Neuronal stem cell (in vitro differentiated cells): ENCODE measurements at regions not wholly inside any gene's neighbourhood (a gene's known extent, or its start where the extent isn't known, plus 50 kb on each side); places are given as distances from the start of the nearest gene placed in this dataset.

Experiments used
- DNase-seq: peaks from one replicate; pipeline ENCODE4 v3.0.0-alpha.2; 2013; ENCODE audit warnings: low spot score
- H2AFZ ChIP-seq: one replicate; pipeline ENCODE4 v1.6.1; 2013; ENCODE audit warnings: mild to moderate bottlenecking, low read length, inconsistent platforms
- H2AK5ac ChIP-seq: 2 replicates; pipeline ENCODE4 v1.6.1; 2013; ENCODE audit warnings: low read depth, mild to moderate bottlenecking, inconsistent platforms, low read length, moderate library complexity, mixed read lengths
- H2BK120ac ChIP-seq: 2 replicates; pipeline ENCODE4 v1.6.1; 2013; ENCODE audit warnings: low read depth, mild to moderate bottlenecking, inconsistent platforms, low read length, moderate library complexity, mixed read lengths
- H2BK12ac ChIP-seq: one replicate; pipeline ENCODE4 v1.6.1; 2013; ENCODE audit warnings: low read length, inconsistent platforms
- H2BK15ac ChIP-seq: 2 replicates; pipeline ENCODE4 v1.6.1; 2013; ENCODE audit warnings: mild to moderate bottlenecking, low read length, inconsistent platforms, mixed read lengths
- H2BK5ac ChIP-seq: one replicate; pipeline ENCODE4 v1.6.1; 2013; ENCODE audit warnings: inconsistent platforms, mild to moderate bottlenecking, low read length, moderate library complexity
- H3K14ac ChIP-seq: one replicate; pipeline ENCODE4 v1.6.1; 2013; ENCODE audit warnings: low read length, inconsistent platforms
- H3K18ac ChIP-seq: 2 replicates; pipeline ENCODE4 v1.6.1; 2013; ENCODE audit warnings: low read length, inconsistent platforms
- H3K23ac ChIP-seq: 2 replicates; pipeline ENCODE4 v1.6.1; 2013; ENCODE audit warnings: low read depth, mild to moderate bottlenecking, mixed read lengths, low read length, inconsistent platforms; ENCODE audit not compliant: poor library complexity
- H3K27ac ChIP-seq: replicated peaks from 3 replicates; pipeline ENCODE4 v1.5.1; 2013; ENCODE audit warnings: low read length, inconsistent platforms
- H3K27me3 ChIP-seq, 3 experiments: 2 replicates each; pipeline ENCODE4 v1.6.1; 2013; ENCODE audit warnings: low read length in 3 of 3, mild to moderate bottlenecking in 2 of 3, inconsistent platforms in 1 of 3, low read depth in 1 of 3, mixed read lengths in 1 of 3, moderate library complexity in 1 of 3; ENCODE audit not compliant: control insufficient read depth in 3 of 3, insufficient read depth in 3 of 3
- H3K36me3 ChIP-seq, 2 donors: replicated peaks in 1 of 2; 2 replicates each; pipeline ENCODE4 v1.6.1; 2013; ENCODE audit warnings: low read length in 2 of 2; ENCODE audit not compliant: control insufficient read depth in 2 of 2, insufficient read depth in 2 of 2
- H3K4ac ChIP-seq: 2 replicates; pipeline ENCODE4 v1.6.1; 2013; ENCODE audit warnings: inconsistent platforms, mild to moderate bottlenecking, low read length, moderate library complexity
- H3K4me1 ChIP-seq, 2 donors: 1 replicate in 1 of 2; 2 replicates in 1 of 2; pipeline ENCODE4 v1.6.1; 2013; ENCODE audit warnings: low read length in 2 of 2, low read depth in 1 of 2; ENCODE audit not compliant: control insufficient read depth in 2 of 2, insufficient read depth in 1 of 2
- H3K4me2 ChIP-seq: one replicate; pipeline ENCODE4 v1.6.1; 2013; ENCODE audit warnings: mild to moderate bottlenecking, low read length, inconsistent platforms; ENCODE audit not compliant: insufficient read depth, poor library complexity, severe bottlenecking
- H3K4me3 ChIP-seq, 2 donors: 2 replicates each; pipeline ENCODE4 v1.5.1; 2013; ENCODE audit warnings: low read length in 2 of 2, mild to moderate bottlenecking in 2 of 2, inconsistent platforms in 1 of 2, moderate library complexity in 1 of 2
- H3K79me1 ChIP-seq: one replicate; pipeline ENCODE4 v1.6.1; 2013; ENCODE audit warnings: low read depth, mild to moderate bottlenecking, inconsistent platforms, low read length, moderate library complexity
- H3K9ac ChIP-seq: one replicate; pipeline ENCODE4 v1.6.1; 2013; ENCODE audit warnings: mild to moderate bottlenecking, low read depth, low read length, inconsistent platforms; ENCODE audit not compliant: poor library complexity
- H3K9me3 ChIP-seq, 2 donors: replicated peaks in 1 of 2; 2 replicates each; pipeline versions ENCODE3 to v1.6.1; 2013; ENCODE audit warnings: low read length in 2 of 2, mild to moderate bottlenecking in 2 of 2, inconsistent platforms in 1 of 2, low read depth in 1 of 2, mixed read lengths in 1 of 2, moderate library complexity in 1 of 2; ENCODE audit not compliant: control insufficient read depth in 2 of 2, insufficient read depth in 1 of 2
- H4K8ac ChIP-seq: one replicate; pipeline ENCODE4 v1.6.1; 2013; ENCODE audit warnings: low read depth, mild to moderate bottlenecking, inconsistent platforms, low read length, moderate library complexity
- H4K91ac ChIP-seq: one replicate; pipeline ENCODE4 v1.6.1; 2013; ENCODE audit warnings: low read length, low read depth, mild to moderate bottlenecking, inconsistent platforms; ENCODE audit not compliant: poor library complexity
- WGBS, 2 donors: extraction: QIAGEN DNeasy Blood & Tissue Kit; methylation state at CpG; one replicate each; pipeline ENCODE4 v1.1.7; 2013; ENCODE audit warnings: missing lambda C conversion rate in 2 of 2, mixed read lengths in 1 of 2; ENCODE audit not compliant: insufficient read length in 2 of 2, insufficient replicate concordance in 1 of 2; ENCODE audit errors: extremely low coverage in 2 of 2; 5-methylcytosine and 5-hydroxymethylcytosine counted together

DNA sequence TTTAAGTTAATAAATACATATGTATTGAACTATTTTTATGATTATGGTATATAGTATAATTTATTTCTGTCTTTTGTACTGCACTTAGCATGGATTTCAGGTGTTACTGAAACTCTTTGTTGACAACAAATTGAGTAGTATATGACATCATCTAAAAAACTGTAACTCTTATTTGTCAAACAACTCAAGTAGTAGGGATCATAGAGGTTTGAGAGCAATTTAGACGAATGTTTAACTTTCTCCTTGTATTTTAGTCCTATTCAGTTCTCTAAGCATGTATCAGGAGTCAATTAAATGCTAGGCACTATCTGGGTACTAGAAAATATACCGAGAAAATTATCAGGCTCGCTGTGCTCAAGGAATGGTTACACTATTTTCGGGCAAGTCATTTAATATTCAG is 595.2 kb downstream of the METTL15 start:
- no peak overlapping the region for H3K4ac ChIP-seq
- no peaks in the 10 kb centered on the region for H3K9me3 ChIP-seq
- no peak overlapping the region for H4K91ac ChIP-seq
- peaks cover 0 to 2% of the 10 kb centered on the region in 2 donors for H3K4me1 ChIP-seq
- H3K14ac ChIP-seq: no peak overlapping the region
- no peak overlapping the region for H3K23ac ChIP-seq
- no peak overlapping the region for H3K4me2 ChIP-seq
- H3K9ac ChIP-seq: no peak overlapping the region
- no peak overlapping the region for H4K8ac ChIP-seq
- H3K4me3 ChIP-seq: no peak overlapping the region
- H2BK120ac ChIP-seq: no peak overlapping the region
- H3K79me1 ChIP-seq: no peaks in the 10 kb centered on the region
- H3K27me3 ChIP-seq: no peaks in the 10 kb centered on the region
- H3K18ac ChIP-seq: no peak overlapping the region
- H2BK12ac ChIP-seq: no peak overlapping the region
- no peak overlapping the region for H2BK15ac ChIP-seq
- no CpG with 5 or more reads among the region's 4 CpGs for whole genome bisulfite sequencing, 2 donors
- H3K27ac ChIP-seq: no peak overlapping the region
- no peak overlapping the region for H2AFZ ChIP-seq
- no peak for DNase-seq
- no peak overlapping the region for H2AK5ac ChIP-seq
- H2BK5ac ChIP-seq: no peak overlapping the region
- no peaks in the 10 kb centered on the region for H3K36me3 ChIP-seq

DNA sequence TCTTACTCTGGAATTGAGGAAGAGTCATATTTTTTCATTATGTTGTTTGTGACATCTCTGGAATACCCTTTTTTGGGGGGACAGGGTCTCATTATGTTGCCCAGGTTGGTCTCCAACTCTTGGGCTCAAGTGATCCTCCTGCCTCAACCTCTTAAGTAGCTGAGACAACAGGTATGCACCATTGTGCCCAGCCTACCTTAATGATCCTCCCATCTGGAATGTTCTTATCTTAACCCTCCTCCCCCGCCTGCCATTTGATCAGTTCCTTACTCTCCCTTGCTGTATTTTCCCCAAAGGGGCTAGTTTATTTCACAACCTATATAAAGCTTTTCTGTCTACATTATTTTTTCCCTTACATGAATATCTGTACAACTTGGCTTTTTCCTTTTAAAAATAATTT is 594.7 kb downstream of the METTL15 start:
- Histone ChIP-seq H3K4me2 (no peak overlapping the region), H2AK5ac (no peak overlapping the region), H3K9ac (no peak overlapping the region), H3K4me3 (no peak overlapping the region), H2BK12ac (no peak overlapping the region), H3K27ac (no peak overlapping the region), H2BK5ac (no peak overlapping the region), H4K91ac (no peak overlapping the region), H2BK120ac (no peak overlapping the region), H3K18ac (no peak overlapping the region), H4K8ac (no peak overlapping the region), H2BK15ac (no peak overlapping the region), H3K9me3 (no peaks in the 10 kb centered on the region), H3K79me1 (no peaks in the 10 kb centered on the region), H3K27me3 (no peaks in the 10 kb centered on the region), H3K4ac (no peak overlapping the region), H3K14ac (no peak overlapping the region), H2AFZ (no peak overlapping the region), H3K36me3 (no peaks in the 10 kb centered on the region), H3K4me1 (peaks cover 0 to 2% of the 10 kb centered on the region in 2 donors), H3K23ac (no peak overlapping the region)
- DNase-seq: no peak
- no CpG with 5 or more reads among the region's 1 CpG for WGBS, 2 donors

DNA sequence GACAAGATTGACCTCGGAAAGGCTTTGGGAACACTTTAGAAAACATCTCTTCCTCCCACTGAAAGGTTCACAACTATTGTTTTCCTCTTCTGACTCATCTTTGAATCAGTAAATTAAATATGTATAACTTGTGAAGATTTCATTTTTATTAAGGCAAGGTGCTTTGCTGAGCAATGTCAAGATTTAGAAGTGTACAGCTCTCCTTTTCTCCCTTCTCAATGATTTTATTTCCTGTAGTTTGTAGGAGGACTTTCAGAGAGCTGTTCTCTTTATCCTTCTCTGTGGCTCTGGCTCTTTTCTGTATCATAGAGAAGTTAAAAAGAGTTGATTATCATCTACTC is 594.2 kb downstream of the METTL15 start:
- Histone ChIP-seq H4K91ac (no peak overlapping the region), H2BK120ac (no peak overlapping the region), H3K27ac (no peak overlapping the region), H3K4me1 (peaks cover 0 to 2% of the 10 kb centered on the region in 2 donors), H3K23ac (no peak overlapping the region), H3K36me3 (no peaks in the 10 kb centered on the region), H3K4me2 (no peak overlapping the region), H3K79me1 (no peaks in the 10 kb centered on the region), H2AFZ (no peak overlapping the region), H3K9ac (no peak overlapping the region), H3K4ac (no peak overlapping the region), H3K4me3 (no peak overlapping the region), H3K27me3 (no peaks in the 10 kb centered on the region), H2BK5ac (no peak overlapping the region), H2AK5ac (no peak overlapping the region), H4K8ac (no peak overlapping the region), H3K9me3 (no peaks in the 10 kb centered on the region), H2BK12ac (no peak overlapping the region), H2BK15ac (no peak overlapping the region), H3K18ac (no peak overlapping the region), H3K14ac (no peak overlapping the region)
- DNase-seq: no peak
- WGBS, 2 donors: no CpG with 5 or more reads among the region's 1 CpG

DNA sequence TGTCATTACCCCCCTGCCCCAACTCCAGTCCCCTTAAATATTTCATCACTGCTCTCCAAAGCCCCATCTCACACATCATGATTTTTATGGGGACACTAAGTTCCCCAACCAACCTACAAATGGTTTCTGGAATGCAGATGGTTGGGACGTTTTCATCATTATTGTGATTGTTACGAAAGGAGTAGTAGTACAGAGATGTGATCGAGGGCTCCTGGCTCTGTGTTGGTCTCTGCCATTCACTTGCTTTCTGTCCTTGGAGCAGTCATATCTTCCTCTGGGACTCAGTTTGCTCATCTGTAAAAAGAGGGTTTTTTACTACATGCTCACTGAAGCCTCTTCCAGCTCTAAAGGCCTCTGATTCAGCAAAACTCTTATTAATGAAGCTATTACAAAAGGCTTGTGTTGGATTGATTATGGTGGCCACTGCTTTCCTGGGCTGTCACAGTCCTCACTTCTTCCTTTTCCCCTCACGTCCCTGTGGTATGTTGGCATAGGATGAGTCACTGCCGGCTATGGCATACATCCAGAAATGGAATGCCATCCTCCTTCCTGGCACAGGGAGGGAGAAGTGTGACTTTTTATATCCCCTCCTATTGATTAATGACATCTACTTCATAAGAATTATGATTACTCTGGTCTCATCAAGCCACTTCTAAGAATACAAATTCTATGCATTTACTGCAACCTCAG is 593.7 kb downstream of the METTL15 start:
- Histone ChIP-seq H2BK5ac (no peak overlapping the region), H3K4me2 (no peak overlapping the region), H4K8ac (no peak overlapping the region), H3K4me3 (no peak overlapping the region), H2BK120ac (no peak overlapping the region), H3K79me1 (no peaks in the 10 kb centered on the region), H2AK5ac (no peak overlapping the region), H3K27ac (no peak overlapping the region), H3K27me3 (no peaks in the 10 kb centered on the region), H3K36me3 (no peaks in the 10 kb centered on the region), H3K23ac (no peak overlapping the region), H3K9me3 (no peaks in the 10 kb centered on the region), H3K4ac (no peak overlapping the region), H2AFZ (no peak overlapping the region), H2BK12ac (no peak overlapping the region), H3K18ac (no peak overlapping the region), H3K14ac (no peak overlapping the region), H3K9ac (no peak overlapping the region), H2BK15ac (no peak overlapping the region), H3K4me1 (peaks cover 0 to 2% of the 10 kb centered on the region in 2 donors), H4K91ac (no peak overlapping the region)
- WGBS, 2 donors: no CpG with 5 or more reads among the region's 5 CpGs
- no peak for DNase-seq
